ENCODE measurements at regions not wholly inside any gene's neighbourhood (a gene's known extent, or its start where the extent isn't known, plus 50 kb on each side); places are given as distances from the start of the nearest gene placed in this dataset.
"Not testable (repeated sequence)": the region's sequence is repeated elsewhere in the genome, so short reads cannot be mapped to it uniquely, and the experiment has no call there.

DNA sequence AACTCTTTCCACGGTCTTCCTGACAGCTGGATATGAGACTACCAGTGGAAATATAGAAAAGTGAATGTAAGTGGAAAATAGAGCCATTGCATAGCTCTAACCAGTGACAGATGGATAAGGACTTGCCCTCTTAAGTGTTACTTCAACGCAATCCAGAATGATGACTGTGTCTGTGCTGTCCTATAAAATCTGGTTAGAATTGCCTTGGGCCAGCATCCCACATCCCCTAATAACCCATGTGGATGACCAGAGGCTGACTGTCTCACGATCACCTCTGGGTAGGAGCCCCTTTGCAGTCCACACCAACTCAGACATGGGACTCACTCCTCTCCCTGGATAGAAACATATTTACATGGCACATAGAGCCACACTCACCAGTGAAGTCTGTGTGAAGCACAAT is 186.6 kb downstream of the C1D start:
- no peak for DNase-seq

DNA sequence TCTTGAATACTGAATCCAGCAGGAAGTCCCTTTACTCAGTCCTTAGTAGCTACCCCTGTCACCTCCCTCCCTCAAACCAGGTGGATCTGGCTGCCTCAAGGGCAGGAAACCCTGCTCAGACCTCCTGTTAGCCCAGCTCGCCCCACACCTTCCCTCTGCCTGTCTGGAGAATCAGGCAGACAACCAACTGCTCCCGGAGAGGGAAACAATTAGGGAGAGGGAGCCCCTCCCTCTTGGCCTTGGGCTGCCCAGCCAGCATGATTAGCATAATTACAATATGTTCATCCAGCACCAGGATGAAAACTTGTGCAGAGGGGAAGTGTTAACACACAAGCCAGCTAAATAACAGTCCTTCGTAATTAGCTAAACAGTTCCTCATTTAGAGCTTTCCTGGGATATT is 185.5 kb downstream of the C1D start:
- peak in 2 of 3 experiments; percentile 66 to 81 for DNase-seq

DNA sequence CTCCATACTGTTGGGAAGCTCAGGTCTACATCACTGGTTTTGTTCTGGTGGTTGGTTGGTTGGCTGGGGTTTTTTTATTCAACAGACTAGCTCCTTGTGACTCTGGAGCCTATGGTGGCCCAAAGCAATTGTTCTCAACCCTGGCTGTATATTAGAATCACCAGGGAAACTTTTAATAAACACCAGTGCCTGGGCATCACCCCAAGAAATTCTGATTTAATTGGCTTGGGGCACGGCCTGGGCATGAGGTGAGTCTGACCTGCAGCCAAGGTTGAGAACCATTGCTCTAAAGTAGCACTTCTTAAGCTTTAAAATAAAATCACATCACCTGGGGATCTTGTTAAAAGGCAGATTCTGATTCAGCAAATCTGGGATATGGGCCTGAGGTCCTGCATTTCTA is 184.1 kb downstream of the C1D start:
- DNase-seq, result no peak

DNA sequence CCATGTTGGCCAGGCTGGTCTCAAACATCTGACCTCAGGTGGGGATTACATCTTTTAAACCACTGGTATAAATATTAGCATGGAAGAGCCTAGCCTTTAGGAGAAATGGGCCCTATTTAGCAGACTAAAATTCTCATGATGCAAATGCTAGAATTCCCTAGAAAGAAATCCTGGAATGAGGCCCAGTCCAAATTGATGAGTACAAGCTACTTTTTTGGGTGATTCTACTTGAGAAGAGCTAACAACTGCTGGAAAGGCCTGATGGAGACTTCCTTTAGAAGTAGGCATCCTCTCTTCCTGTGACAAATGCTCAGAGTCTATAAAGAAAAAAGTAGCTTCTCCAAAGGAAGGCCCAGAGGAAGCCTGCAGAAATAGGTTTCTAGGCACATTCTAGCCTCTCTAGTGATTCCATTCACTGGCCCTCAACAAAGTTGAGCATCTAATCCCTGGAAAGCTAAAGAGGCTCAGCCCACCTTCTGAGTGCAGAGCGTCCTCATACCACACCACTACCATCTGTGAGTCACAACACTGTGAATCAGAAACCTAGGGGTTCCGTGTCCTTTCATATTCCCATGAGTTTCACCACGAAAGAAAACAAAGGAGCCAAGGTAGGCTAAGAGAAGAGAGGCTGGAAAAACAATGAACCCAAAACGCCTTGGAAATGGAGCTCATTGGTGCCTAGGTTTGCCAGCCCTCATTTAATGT is 183.1 kb downstream of the C1D start:
- no peak for DNase-seq

DNA sequence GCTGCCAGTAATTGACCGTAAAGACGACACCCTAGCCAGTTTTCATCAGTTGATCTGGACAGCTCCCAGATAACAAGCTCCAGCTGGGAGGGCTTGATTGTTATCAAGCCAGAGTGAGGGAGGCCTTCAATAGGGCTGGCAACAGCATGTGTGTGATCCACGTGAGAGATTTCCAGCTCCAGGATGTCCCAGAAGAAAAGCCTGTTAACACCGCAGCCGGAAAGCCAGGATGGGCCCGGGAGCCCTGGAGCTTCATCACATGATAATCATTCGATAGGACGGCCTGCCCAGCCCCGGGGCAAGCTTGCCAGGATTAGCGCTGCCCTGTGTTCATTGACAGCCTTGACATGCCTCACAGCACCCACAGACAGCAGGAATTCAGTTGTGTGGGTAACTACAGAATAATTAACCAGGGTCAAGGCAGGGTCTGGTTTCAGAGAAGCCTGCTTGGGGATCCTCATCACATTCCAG is 182.5 kb downstream of the C1D start:
- DNase-seq, result no peak

DNA sequence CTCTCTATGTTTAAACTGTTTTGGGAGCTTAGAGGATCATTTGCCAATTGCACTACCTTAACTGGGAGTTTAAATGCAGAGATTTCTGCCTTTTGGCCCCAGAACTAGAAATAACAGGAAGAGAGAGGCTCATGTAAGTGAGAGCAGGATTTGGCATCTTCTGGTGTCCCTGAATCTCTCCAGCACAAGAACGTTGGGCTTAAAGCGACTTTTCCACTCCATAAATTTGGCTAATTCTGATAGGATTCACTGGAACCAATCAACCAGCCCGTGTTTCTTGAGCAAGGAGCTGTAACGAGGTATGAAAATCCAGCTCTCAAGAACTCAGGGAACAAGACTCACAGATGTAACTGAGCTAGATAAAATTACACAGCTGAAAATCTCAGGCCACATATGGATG is 181.0 kb downstream of the C1D start:
- DNase-seq, result no peak

DNA sequence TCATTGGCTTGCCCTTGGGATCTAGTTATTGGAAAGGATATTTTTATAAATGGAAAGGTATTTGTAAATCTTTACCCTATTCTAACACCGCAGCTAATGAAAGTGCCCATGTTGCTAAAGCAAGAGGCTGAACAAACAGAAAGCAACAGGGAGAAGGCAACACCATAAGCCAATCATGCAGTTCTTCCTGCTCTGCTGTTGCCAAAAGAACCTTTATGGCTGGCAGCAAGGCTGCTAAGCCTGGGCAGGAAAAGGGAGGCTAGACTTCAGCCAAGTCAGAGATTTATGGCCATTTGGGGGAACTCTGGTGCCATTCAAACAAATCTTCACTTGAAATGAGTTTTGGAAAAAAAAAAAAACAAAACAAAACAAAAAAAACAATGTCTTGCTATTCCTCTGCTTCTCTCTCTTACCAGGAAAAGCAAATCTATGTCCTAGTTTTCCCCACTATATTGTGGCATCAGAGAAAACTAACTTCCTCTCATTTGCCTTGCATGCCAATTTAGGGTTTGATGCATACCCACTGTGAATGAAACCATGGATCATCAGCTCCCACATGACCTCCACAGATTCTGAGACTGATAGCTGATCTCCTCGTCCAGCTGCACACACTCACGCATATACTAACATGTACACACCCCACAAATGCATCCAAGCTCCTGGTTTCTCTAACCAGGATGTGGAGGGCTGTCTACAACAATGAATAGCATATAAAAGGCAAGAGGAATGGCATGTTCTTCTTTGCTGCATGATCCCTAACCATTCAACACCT is 179.3 kb downstream of the C1D start:
- no peak for DNase-seq

DNA sequence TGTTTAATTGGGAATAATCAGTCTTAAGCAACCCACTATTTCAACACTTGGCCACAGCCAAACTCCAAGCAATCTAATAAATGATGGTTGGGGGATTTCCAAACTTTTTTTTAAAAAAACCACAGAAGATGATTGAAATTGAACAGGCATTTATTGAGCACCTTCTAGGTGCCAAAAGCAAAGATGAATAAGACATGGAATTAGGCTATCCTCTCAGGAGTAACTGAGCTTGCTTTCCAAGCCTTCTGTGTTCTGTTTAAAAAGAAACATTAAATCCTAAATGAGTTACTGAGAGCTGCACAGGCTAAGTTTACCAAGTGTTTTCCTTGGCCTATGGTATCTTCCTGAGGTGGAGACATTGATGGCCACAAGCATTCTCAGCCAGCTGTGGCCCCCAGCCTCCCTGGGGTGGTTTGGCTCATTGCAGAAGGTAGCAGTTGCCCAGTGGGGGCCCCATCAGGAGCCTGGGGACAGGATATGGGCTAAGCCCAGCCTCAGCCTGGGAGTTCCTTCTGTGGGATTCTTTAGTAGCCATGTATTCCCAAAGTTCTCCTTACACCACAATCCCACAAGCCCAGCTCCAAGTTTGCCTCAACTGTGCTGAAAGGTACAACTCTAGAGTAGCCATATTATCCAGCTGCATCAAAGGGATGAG is 174.3 kb downstream of the C1D start:
- DNase-seq, result no peak

DNA sequence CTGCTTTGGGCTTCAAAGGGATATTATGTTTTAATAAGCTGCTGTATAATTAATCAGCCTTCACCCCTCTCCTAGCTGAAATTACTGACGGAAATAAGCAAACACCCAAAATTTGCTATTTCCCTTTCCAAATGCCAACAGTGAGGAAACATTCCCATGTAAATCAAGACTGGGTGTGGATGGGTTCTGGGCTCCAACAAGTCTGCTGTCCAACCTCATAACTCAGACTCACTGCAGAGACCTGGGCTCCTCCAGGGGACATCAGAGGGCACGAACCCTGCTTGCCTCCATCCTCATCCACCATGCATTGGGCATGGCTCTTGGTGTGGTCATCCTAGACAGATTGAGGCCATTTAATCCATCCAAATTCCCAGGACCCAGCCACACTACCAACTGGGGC is 173.7 kb downstream of the C1D start:
- no peak for DNase-seq

DNA sequence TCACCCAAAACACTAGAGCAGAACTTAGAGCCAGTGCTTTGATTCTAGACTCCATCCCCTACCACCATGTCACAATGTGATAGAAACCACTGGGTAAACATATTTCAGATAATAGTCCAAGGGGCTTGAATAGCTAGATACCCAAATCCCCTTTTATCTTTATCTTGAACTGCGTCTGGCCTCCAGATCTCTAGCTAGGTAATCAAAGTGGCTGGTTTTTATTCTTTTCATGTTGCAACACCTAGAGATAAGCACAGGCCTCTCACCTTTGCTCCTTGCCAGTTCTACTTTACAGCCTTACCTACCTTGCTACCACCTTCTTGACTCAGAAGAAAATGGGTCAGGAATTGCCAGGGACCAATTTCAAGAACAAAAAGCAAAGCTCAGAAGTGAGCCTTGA is 171.2 kb downstream of the C1D start:
- DNase-seq, result no peak

DNA sequence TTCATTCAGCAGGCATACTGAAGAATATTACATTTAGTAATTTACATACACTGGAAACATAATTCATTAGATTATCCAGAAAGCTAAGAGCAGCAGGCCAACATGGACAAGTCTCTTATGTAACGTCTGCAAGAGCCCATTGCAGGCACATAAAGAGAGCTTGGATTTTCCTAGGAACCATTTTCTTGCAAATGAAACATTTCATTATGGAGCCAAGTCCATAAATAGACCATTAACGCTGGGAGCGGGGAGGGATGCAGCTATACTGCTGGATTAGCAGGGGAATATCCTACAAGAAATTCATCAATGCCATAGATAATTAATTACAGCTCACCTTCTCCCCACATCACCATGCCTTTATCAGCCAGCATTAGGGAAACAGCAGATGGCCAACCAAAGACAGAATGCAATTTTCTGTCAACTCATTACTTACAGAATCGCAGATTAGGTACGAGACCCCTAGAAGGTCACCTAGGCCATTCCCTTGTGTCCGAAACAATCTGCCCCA is 170.4 kb downstream of the C1D start:
- DNase-seq, result no peak

DNA sequence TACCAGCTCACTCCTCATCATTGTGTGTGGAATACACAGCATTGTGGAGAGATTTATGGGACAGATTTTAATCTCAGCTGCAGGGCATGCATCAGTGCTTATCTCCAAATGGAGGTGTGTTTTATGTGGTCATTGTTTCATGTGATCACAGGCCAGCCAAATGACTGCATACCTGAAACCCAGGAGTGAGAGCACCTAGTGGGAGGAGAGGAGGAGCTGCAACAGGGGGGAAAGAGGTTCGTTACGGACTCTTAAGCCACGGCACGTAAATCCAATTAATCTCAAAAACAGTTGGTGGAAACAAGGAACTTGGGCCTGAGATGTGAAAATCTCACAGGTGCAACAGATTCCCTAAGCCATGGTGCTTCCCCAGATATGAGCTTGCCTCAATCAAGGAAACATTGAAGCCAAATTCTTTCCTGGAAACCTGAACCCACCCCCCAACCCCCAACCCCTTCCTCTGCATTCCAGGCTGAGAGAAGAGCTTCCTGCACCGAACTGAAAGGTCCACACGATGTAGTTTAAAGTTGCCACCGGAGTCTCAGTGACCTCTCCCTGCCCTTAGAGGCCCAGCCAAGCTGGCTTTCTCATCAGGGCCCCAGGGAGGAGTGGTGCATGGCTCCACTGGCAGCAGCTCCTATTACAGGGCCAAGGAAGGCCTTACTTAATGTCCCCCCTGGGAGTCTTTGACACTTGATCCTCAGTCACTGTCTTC is 167.4 kb downstream of the C1D start:
- DNase-seq, result peak in 2 of 3 experiments; percentile 35 to 80

DNA sequence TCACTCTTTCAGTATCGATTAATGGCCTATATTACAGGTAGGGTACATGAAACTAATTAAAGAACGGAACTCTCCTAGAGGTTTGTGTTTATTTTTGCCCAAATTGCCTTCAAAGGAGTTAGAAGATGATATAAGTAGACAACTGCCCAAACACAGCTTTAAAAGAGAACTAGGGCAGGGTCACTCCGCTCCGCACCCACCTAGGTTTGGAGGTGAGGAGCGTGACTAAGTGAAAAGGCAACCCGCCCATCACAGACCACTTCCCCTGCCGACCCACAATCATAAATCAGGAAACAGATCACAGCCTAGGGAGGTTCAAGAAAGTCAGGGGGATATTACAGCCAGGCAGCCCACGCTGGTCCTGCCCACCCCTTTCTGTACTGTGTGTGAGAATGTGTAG is 166.7 kb downstream of the C1D start:
- DNase-seq, result no peak

DNA sequence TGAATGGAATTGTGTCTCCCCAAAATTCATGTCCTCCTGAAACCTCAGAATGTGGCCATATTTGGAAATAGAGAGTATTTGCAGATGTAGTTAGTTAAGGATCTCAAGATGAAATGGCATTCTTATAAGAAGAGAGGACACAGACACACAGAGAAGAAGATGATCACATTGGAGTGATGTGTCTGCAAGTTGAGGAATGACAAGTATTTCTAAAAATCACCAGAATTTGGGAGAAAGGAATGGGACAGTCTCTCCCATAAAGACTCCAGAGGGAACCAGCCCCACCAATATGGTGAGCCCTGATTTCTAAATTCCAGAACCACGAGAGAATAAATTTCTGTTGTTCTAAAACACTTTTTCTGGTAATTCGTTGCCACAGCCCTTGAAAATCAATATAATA is 166.3 kb downstream of the C1D start:
- no peak for DNase-seq

DNA sequence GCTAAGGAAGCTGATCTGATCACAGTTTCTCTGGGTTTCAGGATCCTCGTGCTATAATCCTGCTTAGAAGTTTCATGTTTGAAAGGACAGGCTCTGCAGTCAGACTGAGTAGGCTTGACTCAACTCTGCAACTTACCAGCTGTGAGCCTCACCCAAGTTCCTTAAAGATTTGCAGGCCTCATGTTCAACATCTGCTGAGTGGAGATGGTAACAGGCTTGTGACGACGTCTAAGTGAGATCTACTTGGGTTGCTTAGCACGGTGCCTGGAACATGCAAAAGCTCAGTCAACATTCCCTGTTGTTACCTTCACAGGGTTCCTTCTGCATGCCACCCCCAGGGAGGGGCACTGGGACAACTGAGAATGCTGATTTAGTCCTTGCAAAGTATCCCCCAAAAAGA is 164.2 kb downstream of the C1D start:
- peak in 2 of 3 experiments; percentile 42 to 71 for DNase-seq

DNA sequence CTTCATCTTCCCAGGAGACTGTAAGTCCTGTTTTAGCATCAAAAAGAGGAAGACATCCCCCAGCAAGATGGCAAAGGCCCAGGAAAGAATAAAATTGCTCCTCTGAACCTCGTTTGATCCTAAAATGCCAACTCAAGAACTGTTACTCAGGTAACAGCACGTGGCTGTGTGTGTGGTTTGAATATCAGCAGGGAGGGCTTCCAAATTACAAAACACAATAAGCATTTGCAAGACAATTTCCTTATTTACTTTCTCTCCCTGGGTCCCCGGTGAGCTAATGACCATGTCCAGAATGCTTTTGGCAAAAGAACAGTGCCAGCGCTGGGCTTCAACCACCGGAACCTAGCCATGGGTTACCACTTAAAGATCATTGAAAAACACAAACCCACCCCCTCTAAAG is 163.6 kb downstream of the C1D start:
- DNase-seq, result peak in 2 of 3 experiments; percentile 75 to 94

DNA sequence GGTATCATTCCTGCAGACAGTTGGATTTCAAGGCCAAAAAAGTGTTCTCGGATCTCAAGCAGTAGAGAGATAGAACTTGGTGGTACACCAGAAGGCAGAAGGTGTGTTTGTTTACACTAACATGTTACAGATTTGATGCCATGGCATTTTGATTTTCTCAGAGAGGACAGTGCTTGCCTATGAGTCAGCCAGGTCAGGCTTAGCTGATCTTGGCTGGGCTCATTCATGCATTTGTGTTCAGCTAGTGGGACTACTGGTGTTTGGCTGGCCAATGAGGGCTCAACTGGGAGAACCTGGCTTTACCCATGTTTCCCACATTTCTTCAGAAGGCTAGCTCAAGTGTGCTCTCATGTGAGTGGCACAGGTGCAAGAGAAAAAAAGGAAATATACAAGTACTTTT is 162.0 kb downstream of the C1D start:
- DNase-seq, result no peak

DNA sequence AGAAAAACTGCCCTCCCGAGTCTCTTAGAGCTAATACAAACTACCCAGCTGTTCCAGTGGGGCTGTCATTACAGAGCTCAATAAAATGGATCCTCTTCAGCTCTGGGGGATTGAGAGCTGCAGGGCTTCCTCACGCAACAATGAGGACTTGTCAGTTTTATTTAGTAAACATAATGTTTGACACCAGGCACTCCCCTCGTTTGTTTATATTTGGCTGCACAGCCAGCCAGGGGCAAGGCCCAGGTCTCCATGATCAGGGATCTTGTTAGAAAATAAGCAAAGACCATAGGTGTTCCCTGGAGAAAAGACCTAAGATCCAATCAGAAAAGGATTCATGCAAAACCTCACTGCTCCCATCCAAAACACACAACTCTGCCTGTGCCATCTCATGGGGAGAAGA is 158.2 kb downstream of the C1D start:
- DNase-seq, result peak in 1 of 3 experiments; percentile 34

DNA sequence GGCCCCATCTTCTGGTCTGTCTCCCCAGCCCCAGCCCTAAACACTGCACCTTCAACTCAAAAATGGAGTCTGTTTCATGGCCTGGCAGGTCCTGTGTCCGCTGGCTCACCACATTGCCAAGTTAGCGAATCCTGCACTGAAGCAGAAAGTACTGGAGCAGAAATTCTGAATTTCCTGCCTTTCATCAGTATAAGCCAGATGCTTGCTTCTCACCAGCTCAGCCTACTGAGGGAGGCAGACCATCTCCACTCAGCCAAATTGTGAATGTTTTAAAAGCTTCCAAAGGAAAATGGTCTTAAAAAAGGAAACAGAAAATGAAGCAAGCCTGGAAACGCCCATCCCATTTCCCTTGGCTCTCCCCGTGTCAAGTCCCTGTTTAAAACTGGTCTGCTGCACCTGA is 157.8 kb downstream of the C1D start:
- no peak for DNase-seq

DNA sequence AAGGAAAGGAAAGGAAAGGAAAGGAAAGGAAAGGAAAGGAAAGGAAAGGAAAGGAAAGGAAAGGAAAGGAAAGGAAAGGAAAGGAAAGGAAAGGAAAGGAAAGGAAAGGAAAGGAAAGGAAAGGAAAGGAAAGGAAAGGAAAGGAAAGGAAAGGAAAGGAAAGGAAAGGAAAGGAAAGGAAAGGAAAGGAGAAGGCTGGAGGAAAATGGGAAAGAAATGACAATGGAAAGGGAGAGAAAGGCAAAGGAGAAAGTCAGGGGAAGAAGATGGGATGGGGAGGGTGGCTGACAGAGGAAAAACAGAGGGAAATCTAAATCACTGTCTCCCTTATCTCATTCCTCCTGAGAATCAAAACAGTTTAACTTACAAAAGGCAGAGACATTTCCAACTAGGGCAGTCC is 156.3 kb downstream of the C1D start:
- DNase-seq, result not testable (repeated sequence)

DNA sequence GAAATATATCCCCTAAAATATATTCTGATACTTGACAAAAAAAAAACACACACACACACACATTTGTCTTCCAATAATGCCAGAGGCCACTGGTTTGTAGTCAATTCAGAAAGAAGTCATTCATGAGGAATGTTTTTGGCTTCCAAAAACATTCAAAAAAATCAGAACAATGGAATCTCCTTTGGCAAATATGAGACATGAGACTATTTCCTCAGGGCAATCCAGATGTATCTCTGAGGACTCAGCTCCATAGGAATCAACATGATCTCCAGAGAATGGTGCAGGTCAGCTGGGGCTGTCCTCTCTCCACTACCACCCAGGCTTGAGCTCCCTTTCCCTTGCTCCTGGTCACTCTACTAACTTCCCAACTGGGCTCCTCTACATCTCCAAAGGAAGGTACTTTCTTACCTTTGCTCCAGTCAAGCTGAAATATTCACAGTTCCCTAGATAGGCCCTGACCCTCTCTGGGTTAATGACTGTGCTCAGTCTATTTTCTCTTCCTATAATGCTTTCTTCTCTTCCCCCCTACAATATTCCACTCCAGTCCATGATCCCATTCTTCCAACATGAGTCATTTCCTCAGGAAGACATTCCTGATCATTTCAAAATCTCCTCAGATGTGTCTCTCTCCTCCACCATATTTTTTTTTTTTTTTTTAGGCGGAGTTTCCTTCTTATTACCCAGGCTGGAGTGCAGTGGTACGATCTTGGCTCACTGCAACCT is 145.3 kb downstream of the C1D start:
- no peak for DNase-seq

DNA sequence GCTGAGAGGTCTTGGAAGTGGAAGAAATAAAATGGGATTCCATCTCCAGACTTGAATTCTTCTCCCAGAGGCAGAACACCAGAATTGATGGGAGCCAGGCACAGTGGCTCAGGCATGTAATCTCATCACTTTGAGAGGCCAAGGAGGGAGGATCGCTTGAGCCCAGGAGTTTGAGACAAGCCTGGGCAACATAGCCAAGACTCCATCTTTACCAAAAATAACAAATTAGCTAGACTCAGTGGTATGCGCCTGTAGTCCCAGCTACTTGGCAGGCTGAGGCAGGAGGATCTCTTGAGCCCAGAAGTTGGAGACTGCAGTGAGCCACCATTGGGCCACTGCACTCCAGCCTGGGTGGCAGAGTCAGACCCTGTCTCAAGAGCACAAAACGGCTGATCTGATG is 144.3 kb downstream of the C1D start:
- no peak for DNase-seq

Measured in NCI-H1417 (cell line).